Spleen (tissue), 7 donors: ENCODE measurements at regions not wholly inside any gene's neighbourhood (a gene's known extent, or its start where the extent isn't known, plus 50 kb on each side); places are given as distances from the start of the nearest gene placed in this dataset.

ENCODE experiments used
- POLR2A ChIP-seq, 3 donors: fragments of 450-650 bp; IDR thresholded peaks; one replicate each; pipeline ENCODE4 v1.5.1; 2017; ENCODE audit warnings: antibody characterized with exemption in 3 of 3, mild to moderate bottlenecking in 1 of 3
- POLR2AphosphoS5 ChIP-seq, 3 donors: sonication (generic); formaldehyde crosslinking; IDR thresholded peaks; one replicate each; pipeline ENCODE4 v1.5.1; 2017; ENCODE audit warnings: antibody characterized with exemption in 3 of 3
- TF ChIP-seq, protein P1 (sequence below), 11 experiments: fragments of 200-600 bp in 7 of 11; fragments of 450-650 bp in 4 of 11; sonication (generic) in 4 of 11; IDR thresholded peaks in 8 of 11; conservative IDR thresholded peaks in 3 of 11; 1 replicate in 7 of 11; 2 replicates in 4 of 11; pipeline versions ENCODE4 v1.4.0 to v1.8.0; 2016 to 2021; ENCODE audit warnings: antibody characterized with exemption in 11 of 11, inconsistent platforms in 4 of 11, mild to moderate bottlenecking in 1 of 11
- donor health status: DM: no; HTN: no; CAD: no; lungs with moderate emphysema.
- donor health status: DM: no; HTN: no; CAD: no.
- donor health status: DM: no; HTN: no; CAD: no.

DNA sequence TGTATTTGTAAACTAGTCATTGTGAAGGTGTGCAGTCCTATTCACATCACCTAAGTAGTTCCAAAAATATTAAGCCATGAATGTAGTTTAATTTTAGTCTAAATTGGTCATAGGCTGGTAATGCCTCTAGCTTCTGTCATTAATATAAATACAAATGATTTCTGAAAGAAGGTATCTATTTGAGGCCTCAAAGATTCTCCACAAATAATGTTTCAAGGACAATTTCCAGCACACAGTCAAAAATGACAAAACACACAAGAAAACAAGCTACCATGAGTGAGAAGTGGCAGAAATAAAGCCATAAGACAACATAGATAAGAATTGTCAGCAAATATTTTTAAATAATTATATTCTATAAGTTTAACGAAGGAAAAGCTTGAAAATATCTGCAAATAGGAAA is 66.7 kb upstream of the PDK4 start:
- no peak for TF ChIP-seq POLR2A (IDR thresholded peaks at IDR 0.05)
- TF ChIP-seq, protein P1, sequence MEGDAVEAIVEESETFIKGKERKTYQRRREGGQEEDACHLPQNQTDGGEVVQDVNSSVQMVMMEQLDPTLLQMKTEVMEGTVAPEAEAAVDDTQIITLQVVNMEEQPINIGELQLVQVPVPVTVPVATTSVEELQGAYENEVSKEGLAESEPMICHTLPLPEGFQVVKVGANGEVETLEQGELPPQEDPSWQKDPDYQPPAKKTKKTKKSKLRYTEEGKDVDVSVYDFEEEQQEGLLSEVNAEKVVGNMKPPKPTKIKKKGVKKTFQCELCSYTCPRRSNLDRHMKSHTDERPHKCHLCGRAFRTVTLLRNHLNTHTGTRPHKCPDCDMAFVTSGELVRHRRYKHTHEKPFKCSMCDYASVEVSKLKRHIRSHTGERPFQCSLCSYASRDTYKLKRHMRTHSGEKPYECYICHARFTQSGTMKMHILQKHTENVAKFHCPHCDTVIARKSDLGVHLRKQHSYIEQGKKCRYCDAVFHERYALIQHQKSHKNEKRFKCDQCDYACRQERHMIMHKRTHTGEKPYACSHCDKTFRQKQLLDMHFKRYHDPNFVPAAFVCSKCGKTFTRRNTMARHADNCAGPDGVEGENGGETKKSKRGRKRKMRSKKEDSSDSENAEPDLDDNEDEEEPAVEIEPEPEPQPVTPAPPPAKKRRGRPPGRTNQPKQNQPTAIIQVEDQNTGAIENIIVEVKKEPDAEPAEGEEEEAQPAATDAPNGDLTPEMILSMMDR (IDR thresholded peaks at IDR 0.05 in 8 of 11, conservative IDR thresholded peaks at IDR 0.05 in 3 of 11) = no peak
- TF ChIP-seq POLR2AphosphoS5 (IDR thresholded peaks at IDR 0.05) = no peak
